ENCODE measurements at regions not wholly inside any gene's neighbourhood (a gene's known extent, or its start where the extent isn't known, plus 50 kb on each side); places are given as distances from the start of the nearest gene placed in this dataset.

DNA sequence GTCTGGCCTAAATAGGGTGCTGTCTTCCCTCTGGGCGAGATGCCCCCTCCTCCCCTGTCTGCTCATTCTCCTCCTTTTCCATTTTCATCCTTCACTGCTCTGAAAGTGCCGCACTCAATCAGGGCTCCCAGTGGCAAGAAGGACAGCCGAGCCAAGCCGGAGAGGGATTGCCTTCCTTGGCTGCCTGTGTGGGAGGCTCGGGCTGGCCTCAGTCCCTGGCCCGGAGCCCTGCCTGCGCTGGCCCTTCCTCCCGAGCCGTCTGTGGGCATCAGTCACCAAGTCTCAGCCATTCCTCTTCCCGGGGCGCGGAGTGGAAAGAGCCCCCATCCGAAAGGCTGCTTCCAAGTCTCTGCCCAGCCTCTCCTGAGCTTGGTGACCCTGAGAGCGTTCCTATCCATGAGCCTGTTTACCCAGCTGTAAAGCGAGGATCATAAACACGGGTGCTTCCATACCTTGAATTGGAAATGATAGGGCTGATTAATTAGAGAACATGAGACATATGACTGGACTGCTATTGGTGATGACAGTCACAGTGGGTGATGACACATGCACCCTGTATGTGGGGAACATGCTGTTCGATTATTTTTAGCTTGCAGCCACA is 59.1 kb upstream of the TLE3 start:
- no peak overlapping the region for H3K4me3 Mint-ChIP-seq
- no peaks in the 10 kb centered on the region for H3K36me3 Mint-ChIP-seq
- H3K9me3 Mint-ChIP-seq, result no peaks in the 10 kb centered on the region
- peaks cover 16% of the 10 kb centered on the region for H3K27me3 Mint-ChIP-seq
- peaks cover 7% of the 10 kb centered on the region for H3K4me1 Mint-ChIP-seq
- ATAC-seq, result no peak
- no peak overlapping the region for H3K27ac Mint-ChIP-seq

DNA sequence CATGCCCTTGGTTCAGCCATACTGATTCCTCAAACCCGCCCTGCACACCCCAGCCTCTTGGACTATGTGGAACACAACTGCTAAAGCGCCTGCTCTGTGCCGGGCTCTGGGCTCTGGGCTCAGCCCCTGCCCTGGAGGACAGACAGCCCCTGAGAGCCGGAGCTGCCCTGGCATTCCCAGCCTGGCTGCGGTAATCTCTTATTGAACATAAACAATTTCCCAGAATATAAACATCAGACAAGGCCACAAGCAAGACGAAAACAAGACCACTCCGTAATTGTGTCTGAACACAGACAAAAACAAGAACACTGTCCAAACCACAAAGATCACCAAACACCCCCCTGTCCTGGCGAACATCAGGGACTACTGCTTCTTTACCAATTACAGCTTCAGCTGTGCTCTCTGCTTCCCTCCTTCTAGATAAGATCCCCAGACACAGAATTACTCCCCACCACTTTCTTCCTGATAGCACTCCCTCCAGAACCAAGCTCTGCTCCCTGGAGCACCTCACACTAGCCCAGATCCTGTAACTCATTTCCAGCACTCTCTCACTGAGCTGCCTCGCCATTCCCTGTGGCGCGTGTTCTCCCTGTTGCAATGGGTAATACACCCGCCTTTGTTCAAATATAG is 57.1 kb upstream of the TLE3 start:
- H3K9me3 Mint-ChIP-seq, result no peaks in the 10 kb centered on the region
- ATAC-seq, result no peak
- H3K36me3 Mint-ChIP-seq, result no peaks in the 10 kb centered on the region
- H3K27ac Mint-ChIP-seq, result no peak overlapping the region
- H3K4me1 Mint-ChIP-seq, result peaks cover 6% of the 10 kb centered on the region
- H3K27me3 Mint-ChIP-seq, result peaks cover 14% of the 10 kb centered on the region
- no peak overlapping the region for H3K4me3 Mint-ChIP-seq

DNA sequence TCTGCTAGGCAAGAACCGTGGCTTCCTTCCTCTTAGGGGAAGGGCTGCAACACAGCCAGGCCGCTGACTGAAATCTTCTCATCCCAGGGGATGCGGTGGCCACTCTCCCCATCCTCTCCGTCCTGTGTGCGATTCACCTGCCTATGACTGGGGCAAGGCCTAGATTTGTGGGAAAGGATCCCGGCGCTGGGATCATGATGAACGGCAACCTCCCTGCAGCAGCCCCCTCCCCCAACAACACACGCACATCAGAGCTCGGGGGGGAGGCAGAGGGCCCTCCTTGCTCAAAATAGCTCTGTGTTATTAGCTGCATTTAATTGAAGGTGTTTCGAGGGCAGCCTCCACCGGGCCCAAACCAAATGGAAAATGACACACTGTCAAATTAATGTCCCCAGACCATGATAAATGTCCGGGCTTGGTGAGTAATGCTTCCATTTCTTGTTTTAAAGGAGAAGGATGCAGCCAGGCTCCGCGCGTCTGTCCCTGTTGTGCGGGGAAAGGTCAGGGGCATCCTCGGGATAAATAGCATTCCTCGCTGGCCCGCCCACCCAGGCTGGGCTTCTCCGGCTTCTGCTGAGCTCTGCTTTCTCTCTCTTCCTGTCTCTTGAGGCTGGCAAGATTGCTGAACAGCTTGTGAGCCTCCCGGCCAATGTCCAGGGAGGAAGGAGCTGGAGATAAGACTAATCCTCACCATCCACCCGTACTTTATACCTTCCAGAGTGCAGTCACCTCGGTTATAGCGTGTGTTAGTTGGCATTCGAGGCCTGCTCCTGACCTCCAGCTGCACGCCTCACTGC is 56.4 kb upstream of the TLE3 start:
- ATAC-seq, result no peak
- H3K4me3 Mint-ChIP-seq, result no peak overlapping the region
- no peaks in the 10 kb centered on the region for H3K36me3 Mint-ChIP-seq
- H3K27ac Mint-ChIP-seq, result no peak overlapping the region
- H3K4me1 Mint-ChIP-seq, result no peaks in the 10 kb centered on the region
- no peaks in the 10 kb centered on the region for H3K9me3 Mint-ChIP-seq
- H3K27me3 Mint-ChIP-seq, result peaks cover 7% of the 10 kb centered on the region

DNA sequence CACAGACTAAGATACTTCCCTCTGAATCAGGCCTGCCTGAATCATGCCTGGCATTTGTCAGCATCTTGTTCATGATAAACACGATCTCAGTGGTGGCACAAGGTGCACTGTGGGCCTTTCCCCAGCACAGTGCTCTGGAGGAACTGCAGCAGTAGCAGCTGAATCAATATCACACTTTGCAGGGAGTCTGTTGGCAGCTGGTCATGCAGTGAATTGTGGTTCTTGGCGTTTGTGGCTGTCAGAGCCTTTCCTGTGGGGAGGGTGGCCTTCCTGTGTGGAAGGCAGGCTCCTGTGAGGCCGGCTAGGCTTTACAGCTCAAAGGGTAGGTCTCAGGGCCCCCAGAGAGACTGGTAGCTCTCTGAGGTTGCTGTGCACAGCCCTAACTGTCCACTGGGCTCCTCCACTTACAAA is 54.4 kb upstream of the TLE3 start:
- no peak overlapping the region for H3K27ac Mint-ChIP-seq
- no peaks in the 10 kb centered on the region for H3K36me3 Mint-ChIP-seq
- peak; percentile 34 for ATAC-seq
- H3K4me3 Mint-ChIP-seq, result no peak overlapping the region
- H3K27me3 Mint-ChIP-seq, result peaks cover 17% of the 10 kb centered on the region
- no peaks in the 10 kb centered on the region for H3K4me1 Mint-ChIP-seq
- H3K9me3 Mint-ChIP-seq, result no peaks in the 10 kb centered on the region

DNA sequence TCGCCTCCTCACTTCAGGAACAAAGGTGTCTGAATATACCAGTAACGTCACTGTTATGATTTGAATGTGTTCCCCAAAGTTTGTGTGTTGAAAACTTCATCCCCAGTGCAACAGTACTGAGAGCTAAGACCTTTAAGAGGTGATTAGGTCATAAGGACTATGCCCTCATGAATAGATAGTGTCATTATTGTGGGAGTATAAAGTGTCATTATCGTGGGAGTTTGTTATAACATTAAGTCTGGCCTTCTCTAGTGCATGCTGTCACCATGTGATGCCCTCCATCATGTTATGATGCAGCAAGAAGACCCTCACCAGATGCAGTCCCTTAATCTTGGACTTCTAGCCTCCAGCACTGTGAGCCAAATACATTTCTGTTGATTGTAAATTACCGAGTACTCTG is 53.7 kb upstream of the TLE3 start:
- no peak for ATAC-seq
- no peaks in the 10 kb centered on the region for H3K36me3 Mint-ChIP-seq
- H3K27me3 Mint-ChIP-seq, result peaks cover 20% of the 10 kb centered on the region
- H3K4me1 Mint-ChIP-seq, result no peaks in the 10 kb centered on the region
- no peak overlapping the region for H3K27ac Mint-ChIP-seq
- no peaks in the 10 kb centered on the region for H3K9me3 Mint-ChIP-seq
- H3K4me3 Mint-ChIP-seq, result no peak overlapping the region

DNA sequence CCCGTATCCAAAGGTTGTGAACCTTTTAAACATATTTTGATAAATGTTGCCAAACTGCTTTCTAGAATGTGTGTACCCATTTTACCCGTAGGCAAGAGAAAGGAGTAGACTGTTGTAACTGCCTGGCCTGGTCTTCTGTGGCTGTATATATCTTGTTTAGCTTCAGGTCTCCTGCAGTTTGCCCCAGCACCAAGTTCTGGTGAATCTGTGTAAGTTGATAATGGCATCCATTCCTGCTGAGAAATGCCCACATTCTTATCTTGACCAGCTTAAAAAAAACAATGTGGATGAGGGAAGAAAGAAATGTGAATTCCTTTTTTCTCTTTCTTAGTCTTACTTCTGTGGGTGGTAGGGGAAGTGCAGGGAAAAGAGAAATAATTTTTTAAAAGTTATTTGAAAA is 53.3 kb upstream of the TLE3 start:
- H3K4me1 Mint-ChIP-seq, result no peaks in the 10 kb centered on the region
- H3K9me3 Mint-ChIP-seq, result no peaks in the 10 kb centered on the region
- peaks cover 20% of the 10 kb centered on the region for H3K27me3 Mint-ChIP-seq
- no peak overlapping the region for H3K4me3 Mint-ChIP-seq
- ATAC-seq, result no peak
- H3K36me3 Mint-ChIP-seq, result no peaks in the 10 kb centered on the region
- H3K27ac Mint-ChIP-seq, result no peak overlapping the region

DNA sequence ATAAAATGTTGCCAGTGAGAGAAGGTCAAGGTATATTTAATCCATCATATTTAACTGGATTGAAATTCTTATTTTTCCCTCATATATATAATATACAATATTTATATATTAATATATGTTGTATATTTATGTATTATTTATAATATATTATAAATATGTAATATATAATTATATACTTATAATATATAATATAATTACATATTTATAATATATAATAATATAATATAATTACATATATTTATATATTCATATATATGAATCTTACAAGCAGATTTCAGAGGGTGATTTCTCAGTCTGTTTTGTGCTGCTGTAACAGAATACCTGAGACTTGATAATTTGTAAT is 52.7 kb upstream of the TLE3 start:
- Mint-ChIP-seq H3K27ac (no peak overlapping the region), H3K4me3 (no peak overlapping the region), H3K27me3 (peaks cover 20% of the 10 kb centered on the region), H3K36me3 (no peaks in the 10 kb centered on the region), H3K4me1 (no peaks in the 10 kb centered on the region), H3K9me3 (no peaks in the 10 kb centered on the region)
- ATAC-seq, result no peak

DNA sequence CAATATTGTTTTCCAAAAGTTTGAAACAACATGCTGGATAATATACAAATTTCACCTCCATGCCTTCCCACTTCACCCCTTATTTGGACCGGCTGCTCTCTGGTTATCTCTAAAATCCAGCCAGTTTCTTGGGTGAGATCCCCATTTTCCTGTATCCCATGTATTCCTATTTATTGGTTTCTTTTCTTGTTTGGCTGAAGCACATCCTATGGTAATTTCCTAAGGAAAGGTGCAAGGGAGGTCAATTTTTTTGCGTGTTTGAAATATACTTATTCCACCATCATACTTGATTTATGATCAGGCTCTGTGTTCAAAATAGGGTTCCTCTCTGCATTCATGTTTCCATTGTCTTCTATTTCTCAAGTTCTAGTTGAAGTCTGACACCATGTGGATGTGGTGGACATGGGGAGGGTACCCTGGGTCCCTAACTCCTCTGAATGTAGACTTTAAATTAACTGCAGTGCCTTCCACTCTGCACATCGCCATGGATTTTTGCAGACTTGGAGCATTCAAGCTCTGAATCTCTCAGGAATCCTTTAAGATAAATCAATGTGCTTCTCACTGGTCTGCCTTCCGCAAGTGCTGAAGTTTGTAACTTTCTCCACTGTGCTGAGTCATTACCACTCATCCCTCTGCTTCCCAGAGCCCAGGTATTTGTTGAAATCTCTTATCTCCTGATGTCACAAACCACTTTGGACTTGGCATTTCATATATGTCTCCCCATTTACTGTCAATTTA is 52.1 kb upstream of the TLE3 start:
- no peak for ATAC-seq
- Mint-ChIP-seq H3K36me3 (no peaks in the 10 kb centered on the region), H3K9me3 (no peaks in the 10 kb centered on the region), H3K27me3 (peaks cover 20% of the 10 kb centered on the region), H3K4me3 (no peak overlapping the region), H3K27ac (no peak overlapping the region), H3K4me1 (no peaks in the 10 kb centered on the region)

DNA sequence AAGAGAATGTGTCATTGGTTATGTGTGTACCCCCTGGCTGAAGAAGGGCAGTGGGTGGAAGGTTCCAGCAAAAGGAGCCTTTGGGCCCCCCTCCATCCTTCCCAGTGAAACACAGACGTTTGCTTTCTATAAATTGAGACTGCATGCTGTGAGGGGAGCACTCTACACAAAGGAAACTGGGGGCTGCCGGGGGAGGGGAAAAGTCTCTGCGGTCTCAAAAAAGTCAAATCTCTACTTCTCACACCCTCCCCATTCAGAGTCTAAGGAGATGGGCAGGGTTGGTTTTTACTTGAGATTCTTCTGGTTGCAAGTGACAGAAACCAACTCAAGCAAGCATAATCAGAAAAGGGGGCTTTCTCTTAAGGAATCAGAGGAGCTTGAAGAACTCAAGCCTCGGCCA is 50.1 kb upstream of the TLE3 start:
- no peaks in the 10 kb centered on the region for H3K9me3 Mint-ChIP-seq
- peak; percentile 43 for ATAC-seq
- no peaks in the 10 kb centered on the region for H3K36me3 Mint-ChIP-seq
- peaks cover under 1% of the 10 kb centered on the region for H3K4me1 Mint-ChIP-seq
- H3K27me3 Mint-ChIP-seq, result peaks cover 30% of the 10 kb centered on the region
- H3K4me3 Mint-ChIP-seq, result no peak overlapping the region
- H3K27ac Mint-ChIP-seq, result no peak overlapping the region
